Right lobe of liver (tissue), 4 donors: ENCODE measurements at regions not wholly inside any gene's neighbourhood (a gene's known extent, or its start where the extent isn't known, plus 50 kb on each side); places are given as distances from the start of the nearest gene placed in this dataset.

Experiments used
- POLR2A ChIP-seq: fragments of 450-650 bp; IDR thresholded peaks from one replicate; pipeline ENCODE4 v1.6.1; 2017; ENCODE audit warnings: antibody characterized with exemption, mild to moderate bottlenecking
- TF ChIP-seq, protein P1 (sequence below), 4 donors: fragments of 200-600 bp in 3 of 4; fragments of 450-650 bp in 1 of 4; IDR thresholded peaks; one replicate each; pipeline versions ENCODE4 v1.5.1 to v1.8.0; 2016 to 2022; ENCODE audit warnings: antibody characterized with exemption in 4 of 4, mild to moderate bottlenecking in 2 of 4
- donor health status: DM: no; HTN: no; CAD: no.
- donor health status: DM: no; HTN: no; CAD: no.
- donor health status: DM: no; HTN: yes; CAD: no.

DNA sequence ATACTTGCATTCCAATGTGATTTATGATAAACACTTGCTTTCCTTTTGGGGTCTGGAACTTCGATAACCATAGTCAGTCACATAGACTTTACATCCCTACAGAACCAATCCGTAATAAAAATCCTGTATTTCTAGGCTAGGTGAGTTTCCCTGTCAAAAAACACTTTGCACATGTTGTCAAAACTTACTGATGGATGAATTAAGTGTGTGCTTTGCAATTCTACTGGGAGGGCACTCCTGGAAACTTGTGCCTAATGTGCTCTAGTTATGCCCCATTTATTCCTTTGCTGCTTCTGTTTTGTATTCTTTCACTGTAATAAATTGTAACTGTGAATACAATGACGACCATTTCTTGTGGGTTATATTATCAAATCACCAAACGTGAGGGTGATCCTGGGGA lies 684.8 kb upstream of the PCDH15 start:
- TF ChIP-seq, protein P1, sequence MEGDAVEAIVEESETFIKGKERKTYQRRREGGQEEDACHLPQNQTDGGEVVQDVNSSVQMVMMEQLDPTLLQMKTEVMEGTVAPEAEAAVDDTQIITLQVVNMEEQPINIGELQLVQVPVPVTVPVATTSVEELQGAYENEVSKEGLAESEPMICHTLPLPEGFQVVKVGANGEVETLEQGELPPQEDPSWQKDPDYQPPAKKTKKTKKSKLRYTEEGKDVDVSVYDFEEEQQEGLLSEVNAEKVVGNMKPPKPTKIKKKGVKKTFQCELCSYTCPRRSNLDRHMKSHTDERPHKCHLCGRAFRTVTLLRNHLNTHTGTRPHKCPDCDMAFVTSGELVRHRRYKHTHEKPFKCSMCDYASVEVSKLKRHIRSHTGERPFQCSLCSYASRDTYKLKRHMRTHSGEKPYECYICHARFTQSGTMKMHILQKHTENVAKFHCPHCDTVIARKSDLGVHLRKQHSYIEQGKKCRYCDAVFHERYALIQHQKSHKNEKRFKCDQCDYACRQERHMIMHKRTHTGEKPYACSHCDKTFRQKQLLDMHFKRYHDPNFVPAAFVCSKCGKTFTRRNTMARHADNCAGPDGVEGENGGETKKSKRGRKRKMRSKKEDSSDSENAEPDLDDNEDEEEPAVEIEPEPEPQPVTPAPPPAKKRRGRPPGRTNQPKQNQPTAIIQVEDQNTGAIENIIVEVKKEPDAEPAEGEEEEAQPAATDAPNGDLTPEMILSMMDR (IDR thresholded peaks at IDR 0.05) = no peak
- no peak for TF ChIP-seq POLR2A
